ENCODE measurements at regions not wholly inside any gene's neighbourhood (a gene's known extent, or its start where the extent isn't known, plus 50 kb on each side); places are given as distances from the start of the nearest gene placed in this dataset.

- ATAC-seq (no peak), DNase-seq (ENCODE audit: low spot score) (no peak)
- H3K4me3 Mint-ChIP-seq = no peak overlapping the region
- H3K27ac Mint-ChIP-seq = no peak overlapping the region
- Histone ChIP-seq H3K4me1 (ENCODE audit: insufficient read depth) (peaks cover 23% of the 10 kb centered on the region), H3K27ac (ENCODE audit: low read depth) (no peak overlapping the region), H3K4me2 (no peak overlapping the region), H3K36me3 (ENCODE audit: insufficient read depth) (no peaks in the 10 kb centered on the region), H3F3A (replicated peaks; ENCODE audit: low read depth) (peaks cover 12% of the 10 kb centered on the region; the same call in 1 of the 2 replicates), H3K9me2 (ENCODE audit: insufficient read depth) (no peaks in the 10 kb centered on the region), H3K79me2 (replicated peaks; ENCODE audit: insufficient read depth) (no peaks in the 10 kb centered on the region), H2AFZ (no peak overlapping the region), H4K20me1 (replicated peaks; ENCODE audit: insufficient read depth) (peaks cover 11% of the 10 kb centered on the region), H3K4me3 (no peak overlapping the region), H3K27me3 (ENCODE audit: insufficient read depth) (peaks cover 63% of the 10 kb centered on the region)
- peaks cover 24% of the 10 kb centered on the region for H3K4me1 Mint-ChIP-seq
- no peaks in the 10 kb centered on the region; the same call in 1 of the 3 replicates for H3K9me3 Mint-ChIP-seq
- H3K36me3 Mint-ChIP-seq (ENCODE audit: low read depth) = no peaks in the 10 kb centered on the region
- TF ChIP-seq CTCF (conservative IDR thresholded peaks at IDR 0.05; ENCODE audit: low read depth in 2 of 2) = no peak
- no peak for TF ChIP-seq CREB1 (CRISPR knock-in tag; IDR thresholded peaks at IDR 0.05; ENCODE audit: low read depth)
- peaks cover 83% of the 10 kb centered on the region for H3K27me3 Mint-ChIP-seq (ENCODE audit: insufficient read depth, low read depth, poor library complexity)
Observed at GRCh38 chr7:155383756-155384491, 74.0 kb upstream of the EN2 start.

- Histone ChIP-seq H3F3A (replicated peaks; ENCODE audit: low read depth) (0 out of 2 replicates have a peak, but pooled peaks cover 8% of the 10 kb centered on the region), H3K79me2 (replicated peaks; ENCODE audit: insufficient read depth) (no peaks in the 10 kb centered on the region), H3K4me2 (no peak overlapping the region), H3K27ac (ENCODE audit: low read depth) (no peak overlapping the region), H3K4me1 (ENCODE audit: insufficient read depth) (peaks cover 16% of the 10 kb centered on the region), H4K20me1 (replicated peaks; ENCODE audit: insufficient read depth) (peaks cover 10% of the 10 kb centered on the region), H3K36me3 (ENCODE audit: insufficient read depth) (no peaks in the 10 kb centered on the region), H2AFZ (no peak overlapping the region), H3K4me3 (no peak overlapping the region), H3K27me3 (ENCODE audit: insufficient read depth) (peaks cover 54% of the 10 kb centered on the region), H3K9me2 (ENCODE audit: insufficient read depth) (no peaks in the 10 kb centered on the region)
- no peak overlapping the region for H3K4me3 Mint-ChIP-seq
- H3K9me3 Mint-ChIP-seq = no peaks in the 10 kb centered on the region; the same call in 1 of the 3 replicates
- H3K27me3 Mint-ChIP-seq (ENCODE audit: insufficient read depth, low read depth, poor library complexity) = peaks cover 75% of the 10 kb centered on the region
- peaks cover 18% of the 10 kb centered on the region; the same call in 2 of the 3 replicates for H3K4me1 Mint-ChIP-seq
- H3K36me3 Mint-ChIP-seq (ENCODE audit: low read depth) = no peaks in the 10 kb centered on the region
- ATAC-seq (no peak), DNase-seq (ENCODE audit: low spot score) (no peak)
- no peak overlapping the region for H3K27ac Mint-ChIP-seq
- no peak for TF ChIP-seq CREB1 (CRISPR knock-in tag; IDR thresholded peaks at IDR 0.05; ENCODE audit: low read depth)
- no peak for TF ChIP-seq ZNF114 (CRISPR knock-in tag; IDR thresholded peaks at IDR 0.05)
- no peak for TF ChIP-seq REST (IDR thresholded peaks at IDR 0.05; ENCODE audit: unreplicated experiment)
- no peak for TF ChIP-seq EZH2 (IDR thresholded peaks at IDR 0.05; ENCODE audit: low read depth, unreplicated experiment)
- no peak for TF ChIP-seq ZNF331 (CRISPR knock-in tag; IDR thresholded peaks at IDR 0.05; ENCODE audit: low read depth)
- TF ChIP-seq POLR2AphosphoS5 (IDR thresholded peaks at IDR 0.05; ENCODE audit: low read depth) = no peak
- no peak for TF ChIP-seq CTCF (conservative IDR thresholded peaks at IDR 0.05; ENCODE audit: low read depth in 2 of 2)
- TF ChIP-seq ETS1 (IDR thresholded peaks at IDR 0.05) = no peak
- no peak for TF ChIP-seq STAT1 (IDR thresholded peaks at IDR 0.05; ENCODE audit: unreplicated experiment)
Observed at GRCh38 chr7:155384751-155385150, 73.2 kb upstream of the EN2 start.

All from GM23338 (cell line).